ENCODE measurements at regions not wholly inside any gene's neighbourhood (a gene's known extent, or its start where the extent isn't known, plus 50 kb on each side); places are given as distances from the start of the nearest gene placed in this dataset.

DNA sequence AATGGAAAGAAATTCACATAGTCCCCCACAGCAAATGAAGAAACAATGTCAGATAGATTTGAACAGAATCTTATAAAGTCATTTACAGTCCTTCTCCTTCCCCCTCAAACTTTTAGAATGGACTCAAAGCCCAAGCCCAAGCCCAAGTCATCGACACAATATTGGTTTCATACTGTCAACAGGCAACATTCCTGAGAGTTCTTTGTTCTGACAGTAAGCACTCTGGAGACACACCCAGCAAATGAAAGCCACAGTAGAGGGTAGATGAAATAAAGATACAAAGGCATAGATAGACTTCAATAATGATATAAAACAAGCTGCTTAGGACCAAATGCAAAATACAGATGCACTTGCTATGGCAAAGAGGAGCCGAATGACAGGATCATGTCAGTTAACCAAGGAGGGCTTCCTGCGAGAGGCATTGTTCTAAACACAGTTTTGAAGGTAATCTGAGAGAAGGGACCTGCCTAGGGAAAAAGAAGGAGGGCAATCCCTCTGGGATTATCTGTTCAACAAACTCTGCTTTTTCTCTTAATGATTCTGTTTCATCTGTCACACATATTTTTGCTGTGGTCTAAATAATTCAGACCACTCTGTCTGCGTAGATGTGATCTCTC is 97.1 kb upstream of the MAP4K3 start:
- Histone ChIP-seq H3K36me3 (ENCODE audit: insufficient read depth, low read length) (no peaks in the 10 kb centered on the region), H3K79me2 (ENCODE audit: insufficient read depth, low read length) (no peaks in the 10 kb centered on the region), H2AFZ (ENCODE audit: low read depth, low read length) (no peak overlapping the region), H3K9me3 (ENCODE audit: insufficient read depth, low read length, severe bottlenecking) (no peaks in the 10 kb centered on the region), H3K27me3 (ENCODE audit: insufficient read depth, low read length, poor library complexity) (no peaks in the 10 kb centered on the region), H3K9ac (ENCODE audit: low read depth, low read length) (no peak overlapping the region), H3K4me2 (ENCODE audit: insufficient read depth, low read length) (no peak overlapping the region), H3K27ac (ENCODE audit: low read length) (no peak overlapping the region), H4K20me1 (ENCODE audit: insufficient read depth, low read length) (no peaks in the 10 kb centered on the region), H3K4me3 (ENCODE audit: low read depth in 1 of 2, low read length in 2 of 2) (no peak overlapping the region), H3K4me1 (ENCODE audit: insufficient read depth, low read length) (peaks cover 5% of the 10 kb centered on the region)
- no peak for TF ChIP-seq EZH2 (IDR thresholded peaks at IDR 0.05; ENCODE audit: borderline replicate concordance, low read depth, low read length, severe bottlenecking)
- TF ChIP-seq, protein P1, sequence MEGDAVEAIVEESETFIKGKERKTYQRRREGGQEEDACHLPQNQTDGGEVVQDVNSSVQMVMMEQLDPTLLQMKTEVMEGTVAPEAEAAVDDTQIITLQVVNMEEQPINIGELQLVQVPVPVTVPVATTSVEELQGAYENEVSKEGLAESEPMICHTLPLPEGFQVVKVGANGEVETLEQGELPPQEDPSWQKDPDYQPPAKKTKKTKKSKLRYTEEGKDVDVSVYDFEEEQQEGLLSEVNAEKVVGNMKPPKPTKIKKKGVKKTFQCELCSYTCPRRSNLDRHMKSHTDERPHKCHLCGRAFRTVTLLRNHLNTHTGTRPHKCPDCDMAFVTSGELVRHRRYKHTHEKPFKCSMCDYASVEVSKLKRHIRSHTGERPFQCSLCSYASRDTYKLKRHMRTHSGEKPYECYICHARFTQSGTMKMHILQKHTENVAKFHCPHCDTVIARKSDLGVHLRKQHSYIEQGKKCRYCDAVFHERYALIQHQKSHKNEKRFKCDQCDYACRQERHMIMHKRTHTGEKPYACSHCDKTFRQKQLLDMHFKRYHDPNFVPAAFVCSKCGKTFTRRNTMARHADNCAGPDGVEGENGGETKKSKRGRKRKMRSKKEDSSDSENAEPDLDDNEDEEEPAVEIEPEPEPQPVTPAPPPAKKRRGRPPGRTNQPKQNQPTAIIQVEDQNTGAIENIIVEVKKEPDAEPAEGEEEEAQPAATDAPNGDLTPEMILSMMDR (IDR thresholded peaks at IDR 0.05; ENCODE audit: borderline replicate concordance, extremely low read depth, low read length, poor library complexity, severe bottlenecking) = no peak
- ATAC-seq (ENCODE audit: insufficient read depth, low read depth) (no peak), DNase-seq (no peak)

DNA sequence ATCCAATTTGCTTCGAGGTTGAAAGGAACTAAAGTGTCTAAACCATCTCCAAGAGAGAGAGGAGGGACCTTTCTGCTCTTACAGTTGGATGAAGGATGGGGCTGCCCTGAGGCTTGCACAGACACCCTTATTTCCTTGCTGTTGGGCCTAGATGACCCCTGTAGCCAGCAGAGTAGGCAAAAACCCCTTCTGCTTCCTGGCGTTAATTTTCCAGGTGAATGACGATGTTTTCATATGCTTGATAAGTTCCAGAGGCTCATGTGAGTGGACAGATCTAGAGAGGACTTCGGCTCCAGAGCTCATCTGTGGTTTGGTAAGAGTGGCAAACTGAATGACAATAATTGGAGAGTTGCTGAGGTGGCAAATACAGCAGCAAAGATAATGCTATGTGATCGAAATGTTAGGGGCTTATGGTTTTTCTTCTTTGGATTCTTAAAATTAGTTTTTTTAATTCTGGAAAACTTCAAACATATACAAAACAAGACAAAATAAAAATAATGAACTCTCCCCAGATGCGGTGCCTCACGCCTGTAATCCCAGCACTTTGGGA is 98.6 kb upstream of the MAP4K3 start:
- H3K4me2 ChIP-seq (ENCODE audit: insufficient read depth, low read length) = no peak overlapping the region
- ATAC-seq (ENCODE audit: insufficient read depth, low read depth) = no peak

DNA sequence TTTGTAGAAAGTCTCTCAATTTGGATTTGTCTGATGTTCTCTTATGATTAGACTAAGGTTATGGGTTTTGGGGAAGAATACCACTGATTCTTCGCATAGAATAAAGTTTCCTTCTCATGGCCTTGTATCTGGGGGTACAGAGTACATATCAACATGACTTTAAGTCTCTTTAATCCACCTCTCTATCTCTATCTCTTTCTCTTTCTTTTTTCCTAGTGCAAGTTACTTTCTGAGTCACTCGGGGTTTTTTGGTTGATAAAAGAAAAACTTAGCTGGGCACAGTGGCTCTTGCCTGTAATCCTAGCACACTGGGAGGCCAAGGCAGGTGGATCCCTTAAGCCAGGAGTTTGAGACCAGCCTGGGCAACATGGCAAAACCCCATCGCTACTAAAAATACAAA is 100.1 kb upstream of the MAP4K3 start:
- Histone ChIP-seq H3K9ac (ENCODE audit: low read depth, low read length) (no peak overlapping the region), H3K36me3 (ENCODE audit: insufficient read depth, low read length) (no peaks in the 10 kb centered on the region), H4K20me1 (ENCODE audit: insufficient read depth, low read length) (no peaks in the 10 kb centered on the region), H3K4me3 (ENCODE audit: low read depth in 1 of 2, low read length in 2 of 2) (no peak overlapping the region), H3K79me2 (ENCODE audit: insufficient read depth, low read length) (no peaks in the 10 kb centered on the region), H2AFZ (ENCODE audit: low read depth, low read length) (no peak overlapping the region), H3K27me3 (ENCODE audit: insufficient read depth, low read length, poor library complexity) (no peaks in the 10 kb centered on the region), H3K4me1 (ENCODE audit: insufficient read depth, low read length) (no peaks in the 10 kb centered on the region), H3K4me2 (ENCODE audit: insufficient read depth, low read length) (no peak overlapping the region), H3K27ac (ENCODE audit: low read length) (no peak overlapping the region), H3K9me3 (ENCODE audit: insufficient read depth, low read length, severe bottlenecking) (no peaks in the 10 kb centered on the region)
- no peak for DNase-seq
- TF ChIP-seq EZH2 (IDR thresholded peaks at IDR 0.05; ENCODE audit: borderline replicate concordance, low read depth, low read length, severe bottlenecking) = no peak
- no peak for ATAC-seq (ENCODE audit: insufficient read depth, low read depth)

More for the DNA sequence above, 98.6 kb upstream of the MAP4K3 start:
- Histone ChIP-seq H3K79me2 (ENCODE audit: insufficient read depth, low read length) (no peaks in the 10 kb centered on the region), H2AFZ (ENCODE audit: low read depth, low read length) (no peak overlapping the region), H3K9ac (ENCODE audit: low read depth, low read length) (no peak overlapping the region), H3K27ac (ENCODE audit: low read length) (no peak overlapping the region), H3K4me1 (ENCODE audit: insufficient read depth, low read length) (no peaks in the 10 kb centered on the region; the same call in 1 of the 2 replicates), H3K36me3 (ENCODE audit: insufficient read depth, low read length) (no peaks in the 10 kb centered on the region), H4K20me1 (ENCODE audit: insufficient read depth, low read length) (no peaks in the 10 kb centered on the region), H3K4me3 (ENCODE audit: low read depth in 1 of 2, low read length in 2 of 2) (no peak overlapping the region), H3K9me3 (ENCODE audit: insufficient read depth, low read length, severe bottlenecking) (no peaks in the 10 kb centered on the region), H3K27me3 (ENCODE audit: insufficient read depth, low read length, poor library complexity) (no peaks in the 10 kb centered on the region)
- no peak for DNase-seq
- TF ChIP-seq, protein P1 (IDR thresholded peaks at IDR 0.05; ENCODE audit: borderline replicate concordance, extremely low read depth, low read length, poor library complexity, severe bottlenecking) = no peak
- TF ChIP-seq EZH2 (IDR thresholded peaks at IDR 0.05; ENCODE audit: borderline replicate concordance, low read depth, low read length, severe bottlenecking) = no peak

DNA sequence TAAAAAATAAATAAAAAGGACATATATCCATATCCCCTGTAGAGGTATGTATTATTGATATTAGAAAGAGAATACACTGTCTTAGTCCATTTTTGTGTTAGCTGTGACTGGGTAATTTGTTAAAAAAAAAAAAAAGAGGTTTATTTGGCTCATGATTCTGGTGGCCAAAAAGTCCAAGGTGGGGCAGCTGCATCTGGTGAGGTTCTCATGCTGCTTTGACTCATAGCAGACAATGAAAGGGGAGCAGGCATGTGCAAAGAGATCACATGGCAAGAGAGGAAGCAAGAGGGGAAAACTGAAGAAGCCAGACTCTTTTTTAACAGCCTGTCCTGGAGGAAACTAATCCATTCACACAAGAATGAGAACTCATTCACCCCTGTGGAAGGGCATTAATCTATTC is 101.6 kb upstream of the MAP4K3 start:
- no peak for ATAC-seq (ENCODE audit: insufficient read depth, low read depth)
- Histone ChIP-seq H4K20me1 (ENCODE audit: insufficient read depth, low read length) (no peaks in the 10 kb centered on the region), H3K79me2 (ENCODE audit: insufficient read depth, low read length) (no peaks in the 10 kb centered on the region), H3K4me2 (ENCODE audit: insufficient read depth, low read length) (no peak overlapping the region), H2AFZ (ENCODE audit: low read depth, low read length) (no peak overlapping the region), H3K9me3 (ENCODE audit: insufficient read depth, low read length, severe bottlenecking) (no peaks in the 10 kb centered on the region), H3K27me3 (ENCODE audit: insufficient read depth, low read length, poor library complexity) (no peaks in the 10 kb centered on the region), H3K4me3 (ENCODE audit: low read depth in 1 of 2, low read length in 2 of 2) (no peak overlapping the region), H3K9ac (ENCODE audit: low read depth, low read length) (no peak overlapping the region), H3K4me1 (ENCODE audit: insufficient read depth, low read length) (no peaks in the 10 kb centered on the region), H3K36me3 (ENCODE audit: insufficient read depth, low read length) (no peaks in the 10 kb centered on the region), H3K27ac (ENCODE audit: low read length) (no peak overlapping the region)
- no peak for DNase-seq
- no peak for TF ChIP-seq EZH2 (IDR thresholded peaks at IDR 0.05; ENCODE audit: borderline replicate concordance, low read depth, low read length, severe bottlenecking)
- TF ChIP-seq, protein P1 (IDR thresholded peaks at IDR 0.05; ENCODE audit: borderline replicate concordance, extremely low read depth, low read length, poor library complexity, severe bottlenecking) = no peak

Measured in DND-41 (cell line).